ENCODE measurements at regions not wholly inside any gene's neighbourhood (a gene's known extent, or its start where the extent isn't known, plus 50 kb on each side); places are given as distances from the start of the nearest gene placed in this dataset.

- H3K4me3 ChIP-seq (replicated peaks; ENCODE audit: low read depth, low read length) = no peak overlapping the region
- no peaks in the 10 kb centered on the region; the same call in 1 of the 2 replicates for H3K27me3 ChIP-seq (replicated peaks; ENCODE audit: control insufficient read depth, insufficient read depth, low read length)
- DNase-seq (ENCODE audit: extremely low read depth, insufficient read length) = no peak
- no peak for TF ChIP-seq CTCF (IDR thresholded peaks at IDR 0.05; ENCODE audit: insufficient read depth, low read length, poor library complexity, severe bottlenecking)
- H3K36me3 ChIP-seq (ENCODE audit: control insufficient read depth, insufficient read depth, low read length) = no peaks in the 10 kb centered on the region
These were observed 356.2 kb upstream of the SMIM21 start for GRCh38 chr18:75783566-75784281.

GRCh38 chr18:75782826-75783225 lies 355.3 kb upstream of the SMIM21 start:
- H3K36me3 ChIP-seq (ENCODE audit: control insufficient read depth, insufficient read depth, low read length) = no peaks in the 10 kb centered on the region
- H3K27me3 ChIP-seq (replicated peaks; ENCODE audit: control insufficient read depth, insufficient read depth, low read length) = no peaks in the 10 kb centered on the region; the same call in 1 of the 2 replicates
- no peak overlapping the region for H3K4me3 ChIP-seq (replicated peaks; ENCODE audit: low read depth, low read length)
- no peak for DNase-seq (ENCODE audit: extremely low read depth, insufficient read length)
- no peak for TF ChIP-seq CTCF (IDR thresholded peaks at IDR 0.05; ENCODE audit: insufficient read depth, low read length, poor library complexity, severe bottlenecking)

- no peak for DNase-seq (ENCODE audit: extremely low read depth, insufficient read length)
- H3K4me3 ChIP-seq (replicated peaks; ENCODE audit: low read depth, low read length) = no peak overlapping the region
- H3K27me3 ChIP-seq (replicated peaks; ENCODE audit: control insufficient read depth, insufficient read depth, low read length) = no peaks in the 10 kb centered on the region; the same call in 1 of the 2 replicates
- TF ChIP-seq CTCF (IDR thresholded peaks at IDR 0.05; ENCODE audit: insufficient read depth, low read length, poor library complexity, severe bottlenecking) = no peak
- no peaks in the 10 kb centered on the region for H3K36me3 ChIP-seq (ENCODE audit: control insufficient read depth, insufficient read depth, low read length)
These were observed 354.7 kb upstream of the SMIM21 start for GRCh38 chr18:75782204-75782603.

- Histone ChIP-seq H3K4me3 (replicated peaks; ENCODE audit: low read depth, low read length) (no peak overlapping the region), H3K27me3 (replicated peaks; ENCODE audit: control insufficient read depth, insufficient read depth, low read length) (no peaks in the 10 kb centered on the region; the same call in 1 of the 2 replicates), H3K36me3 (ENCODE audit: control insufficient read depth, insufficient read depth, low read length) (no peaks in the 10 kb centered on the region)
- no peak for DNase-seq (ENCODE audit: extremely low read depth, insufficient read length)
- no peak for TF ChIP-seq CTCF (IDR thresholded peaks at IDR 0.05; ENCODE audit: insufficient read depth, low read length, poor library complexity, severe bottlenecking)
These were observed 352.4 kb upstream of the SMIM21 start for GRCh38 chr18:75779910-75780309.

- Histone ChIP-seq H3K36me3 (ENCODE audit: control insufficient read depth, insufficient read depth, low read length) (no peaks in the 10 kb centered on the region), H3K27me3 (replicated peaks; ENCODE audit: control insufficient read depth, insufficient read depth, low read length) (no peaks in the 10 kb centered on the region; the same call in 1 of the 2 replicates), H3K4me3 (replicated peaks; ENCODE audit: low read depth, low read length) (no peak overlapping the region)
- no peak for TF ChIP-seq CTCF (IDR thresholded peaks at IDR 0.05; ENCODE audit: insufficient read depth, low read length, poor library complexity, severe bottlenecking)
- no peak for DNase-seq (ENCODE audit: extremely low read depth, insufficient read length)
These were observed 351.9 kb upstream of the SMIM21 start for GRCh38 chr18:75779450-75779849.
